Suprapubic skin (tissue), 3 donors: ENCODE measurements at regions not wholly inside any gene's neighbourhood (a gene's known extent, or its start where the extent isn't known, plus 50 kb on each side); places are given as distances from the start of the nearest gene placed in this dataset.

ENCODE experiments used
- POLR2A ChIP-seq, 2 donors: fragments of 450-650 bp; IDR thresholded peaks; one replicate each; pipeline ENCODE4 v1.6.1; 2017; ENCODE audit warnings: antibody characterized with exemption in 2 of 2, mild to moderate bottlenecking in 2 of 2, moderate library complexity in 2 of 2
- TF ChIP-seq, protein P1 (sequence below), 2 donors: fragments of 200-600 bp in 1 of 2; fragments of 450-650 bp in 1 of 2; sonication (generic) in 1 of 2; IDR thresholded peaks; one replicate each; pipeline ENCODE4 v1.5.1; 2016 to 2019; ENCODE audit warnings: antibody characterized with exemption in 2 of 2, mild to moderate bottlenecking in 1 of 2, moderate library complexity in 1 of 2

DNA sequence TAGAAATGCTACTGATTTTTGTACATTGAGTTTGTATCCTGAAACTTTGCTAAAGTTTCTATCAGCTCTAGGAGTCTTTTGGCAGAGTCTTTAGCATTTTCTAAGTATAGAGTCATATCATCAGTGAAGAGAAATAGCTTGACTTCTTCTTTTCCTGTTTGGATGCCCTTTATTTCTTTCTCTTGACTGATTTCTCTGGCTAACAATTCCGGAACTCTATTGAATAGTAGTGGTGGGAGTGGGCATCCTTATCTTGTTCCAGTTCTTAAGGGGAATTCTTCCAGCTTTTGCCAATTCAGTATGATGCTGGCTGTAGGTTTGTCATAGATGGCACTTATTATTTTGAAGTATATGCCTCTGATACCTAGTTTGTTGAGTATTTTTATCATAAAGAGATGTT, 197.7 kb downstream of the AASDHPPT start:
- TF ChIP-seq, protein P1, sequence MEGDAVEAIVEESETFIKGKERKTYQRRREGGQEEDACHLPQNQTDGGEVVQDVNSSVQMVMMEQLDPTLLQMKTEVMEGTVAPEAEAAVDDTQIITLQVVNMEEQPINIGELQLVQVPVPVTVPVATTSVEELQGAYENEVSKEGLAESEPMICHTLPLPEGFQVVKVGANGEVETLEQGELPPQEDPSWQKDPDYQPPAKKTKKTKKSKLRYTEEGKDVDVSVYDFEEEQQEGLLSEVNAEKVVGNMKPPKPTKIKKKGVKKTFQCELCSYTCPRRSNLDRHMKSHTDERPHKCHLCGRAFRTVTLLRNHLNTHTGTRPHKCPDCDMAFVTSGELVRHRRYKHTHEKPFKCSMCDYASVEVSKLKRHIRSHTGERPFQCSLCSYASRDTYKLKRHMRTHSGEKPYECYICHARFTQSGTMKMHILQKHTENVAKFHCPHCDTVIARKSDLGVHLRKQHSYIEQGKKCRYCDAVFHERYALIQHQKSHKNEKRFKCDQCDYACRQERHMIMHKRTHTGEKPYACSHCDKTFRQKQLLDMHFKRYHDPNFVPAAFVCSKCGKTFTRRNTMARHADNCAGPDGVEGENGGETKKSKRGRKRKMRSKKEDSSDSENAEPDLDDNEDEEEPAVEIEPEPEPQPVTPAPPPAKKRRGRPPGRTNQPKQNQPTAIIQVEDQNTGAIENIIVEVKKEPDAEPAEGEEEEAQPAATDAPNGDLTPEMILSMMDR (IDR thresholded peaks at IDR 0.05): no peak
- no peak for TF ChIP-seq POLR2A (IDR thresholded peaks at IDR 0.05)
